HCT116 (cell line): ENCODE measurements at regions not wholly inside any gene's neighbourhood (a gene's known extent, or its start where the extent isn't known, plus 50 kb on each side); places are given as distances from the start of the nearest gene placed in this dataset.

Experiments used
- ATAC-seq: fragments of 200-7000 bp; cut with Tn5 transposase; 2 replicates; pipeline ENCODE4 v1.9.1; 2020; ENCODE audit warnings: mild to moderate bottlenecking, moderate library complexity
- BruUV-seq: library from RNA; stranded (reverse); fragments of 400-500 nt; replicated peaks from 2 replicates; lab custom pipeline; 2021; lab: Mats Ljungman, UMichigan
- CTCF ChIA-PET: fragments of 300-600 bp; sonication (Branson Sonifier 250); formaldehyde crosslinking; loops from one replicate; lab custom pipeline; 2021; ENCODE audit warnings: antibody characterized with exemption; lab: Charles Lee
- POLR2A ChIA-PET: fragments of 300-600, 350-600 bp; sonication (Branson Sonifier 250); formaldehyde crosslinking; loops from one replicate; lab custom pipeline; 2021; ENCODE audit warnings: antibody characterized with exemption; lab: Charles Lee
- RAD21 ChIA-PET, 2 experiments: fragments of 300-600 bp; sonication (Branson Sonifier 250); formaldehyde crosslinking; loops; one replicate each; lab custom pipeline; 2023; ENCODE audit warnings: low total read pairs in 2 of 2; ENCODE audit not compliant: uncharacterized antibody in 2 of 2, unreplicated experiment in 2 of 2, low non-redundant PET in 1 of 2; lab: Charles Lee
- DNase-seq: peaks from one replicate; pipeline ENCODE4 v3.0.0-alpha.2; 2010; ENCODE audit warnings: low read depth, low spot score
- H2AFZ ChIP-seq: fragments of 200-600 bp; shearing (Covaris generic), sonication (generic); 2 replicates; pipeline ENCODE4 v1.6.1; 2017; ENCODE audit warnings: low read depth, mixed run types, mixed read lengths, antibody characterized with exemption, low read length; ENCODE audit not compliant: poor library complexity, severe bottlenecking
- H3K27ac ChIP-seq: 2 replicates; pipeline ENCODE4 v1.5.1; 2012; ENCODE audit warnings: low read depth, low read length
- H3K27me3 ChIP-seq: fragments of 200-600 bp; sonication (generic); 2 replicates; pipeline ENCODE4 v1.6.1; 2016; ENCODE audit warnings: mixed run types, low read length, mixed read lengths; ENCODE audit not compliant: insufficient read depth
- H3K36me3 ChIP-seq, 2 experiments: fragments of 200-500 bp in 1 of 2; fragments of 200-600 bp in 1 of 2; sonication (Bioruptor generic) in 1 of 2; sonication (generic) in 1 of 2; 2 replicates each; pipeline versions ENCODE4 v1.5.1 to v1.6.1; 2014 to 2016; ENCODE audit warnings: low read length in 2 of 2, inconsistent platforms in 1 of 2, mixed read lengths in 1 of 2, mixed run types in 1 of 2; ENCODE audit not compliant: insufficient read depth in 2 of 2, control insufficient read depth in 1 of 2
- H3K4me1 ChIP-seq, 2 experiments: fragments of 200-600 bp in 1 of 2; sonication (generic) in 1 of 2; 2 replicates each; pipeline versions ENCODE4 v1.5.1 to v1.6.1; 2012 to 2017; ENCODE audit warnings: low read length in 2 of 2, inconsistent platforms in 1 of 2, mild to moderate bottlenecking in 1 of 2, mixed read lengths in 1 of 2, mixed run types in 1 of 2, moderate library complexity in 1 of 2; ENCODE audit not compliant: insufficient read depth in 2 of 2, control insufficient read depth in 1 of 2
- H3K4me2 ChIP-seq: fragments of 200-600 bp; sonication (generic); 2 replicates; pipeline ENCODE4 v1.6.1; 2017; ENCODE audit warnings: mixed run types, low read length, mixed read lengths
- H3K4me3 ChIP-seq, 2 experiments: fragments of 200-600 bp in 1 of 2; sonication (generic) in 1 of 2; replicated peaks in 1 of 2; 2 replicates each; pipeline ENCODE4 v1.5.1; 2011 to 2016; ENCODE audit warnings: low read length in 2 of 2, control low read depth in 1 of 2, low read depth in 1 of 2, mild to moderate bottlenecking in 1 of 2, mixed read lengths in 1 of 2, mixed run types in 1 of 2
- H3K79me2 ChIP-seq: fragments of 200-600 bp; sonication (generic); 2 replicates; pipeline ENCODE4 v1.6.1; 2017; ENCODE audit warnings: mild to moderate bottlenecking, mixed run types, low read length, moderate library complexity, mixed read lengths; ENCODE audit not compliant: insufficient read depth
- H3K9ac ChIP-seq: fragments of 200-600 bp; sonication (generic); 2 replicates; pipeline ENCODE4 v1.6.1; 2016; ENCODE audit warnings: low read length, mixed read lengths
- H3K9me2 ChIP-seq: fragments of 200-600 bp; sonication (generic), shearing (Covaris generic); 2 replicates; pipeline ENCODE4 v1.6.1; 2017; ENCODE audit warnings: mixed run types, mild to moderate bottlenecking, moderate library complexity; ENCODE audit not compliant: insufficient read depth
- H3K9me3 ChIP-seq, 2 experiments: fragments of 200-500 bp in 1 of 2; fragments of 200-600 bp in 1 of 2; sonication (Bioruptor generic) in 1 of 2; sonication (generic) in 1 of 2; 2 replicates each; pipeline ENCODE4 v1.6.1; 2014 to 2017; ENCODE audit warnings: low read length in 2 of 2, mixed read lengths in 2 of 2, inconsistent platforms in 1 of 2, low read depth in 1 of 2, mild to moderate bottlenecking in 1 of 2, mixed run types in 1 of 2, moderate library complexity in 1 of 2; ENCODE audit not compliant: control insufficient read depth in 1 of 2, insufficient read depth in 1 of 2
- H4K20me1 ChIP-seq: fragments of 200-600 bp; sonication (generic), shearing (Covaris generic); 2 replicates; pipeline ENCODE4 v1.6.1; 2017; ENCODE audit warnings: mixed run types, mild to moderate bottlenecking, moderate library complexity; ENCODE audit not compliant: insufficient read depth
- CBX3 ChIP-seq: IDR thresholded peaks from 2 replicates; pipeline ENCODE4 v1.6.1; 2012; ENCODE audit warnings: low read depth
- CEBPB ChIP-seq: IDR thresholded peaks from 2 replicates; pipeline ENCODE4 v1.6.1; 2012; ENCODE audit warnings: low read depth
- EGR1 ChIP-seq: IDR thresholded peaks from 2 replicates; pipeline ENCODE4 v1.6.1; 2012; ENCODE audit warnings: low read depth
- ELF1 ChIP-seq: IDR thresholded peaks from 2 replicates; pipeline ENCODE4 v1.6.1; 2012; ENCODE audit warnings: low read depth, borderline replicate concordance
- EZH2 ChIP-seq: fragments of 200-600 bp; sonication (generic); IDR thresholded peaks from 2 replicates; pipeline ENCODE4 v1.6.1; 2017; ENCODE audit warnings: antibody characterized with exemption, mixed run types
- EZH2phosphoT487 ChIP-seq: fragments of 200-600 bp; IDR thresholded peaks from 2 replicates; pipeline ENCODE4 v1.6.1; 2018; ENCODE audit warnings: antibody characterized with exemption, borderline replicate concordance
- FOSL1 ChIP-seq: IDR thresholded peaks from 2 replicates; pipeline ENCODE4 v1.6.1; 2012; ENCODE audit warnings: low read depth
- JUND ChIP-seq: IDR thresholded peaks from 2 replicates; pipeline ENCODE4 v1.6.1; 2012
- POLR2AphosphoS5 ChIP-seq: IDR thresholded peaks from 2 replicates; pipeline ENCODE4 v1.6.1; 2011; ENCODE audit warnings: mild to moderate bottlenecking, low read depth, low read length, moderate library complexity
- RAD21 ChIP-seq: IDR thresholded peaks from 2 replicates; pipeline ENCODE4 v1.6.1; 2012; ENCODE audit warnings: low read depth, mild to moderate bottlenecking
- SIN3A ChIP-seq: IDR thresholded peaks from 2 replicates; pipeline ENCODE4 v1.6.1; 2012; ENCODE audit warnings: low read depth
- SRF ChIP-seq: IDR thresholded peaks from 2 replicates; pipeline ENCODE4 v1.6.1; 2012; ENCODE audit warnings: low read depth
- TCF7L2 ChIP-seq: IDR thresholded peaks from 2 replicates; pipeline ENCODE4 v1.7.0; 2011; ENCODE audit warnings: borderline replicate concordance, inconsistent platforms; ENCODE audit not compliant: insufficient read depth, insufficient read length; ENCODE audit errors: extremely low read depth
- ZNF274 ChIP-seq: fragments of 200-500 bp; sonication (Bioruptor generic); IDR thresholded peaks from 2 replicates; pipeline ENCODE4 v1.6.1; 2014; ENCODE audit warnings: mild to moderate bottlenecking, low read depth, low read length, inconsistent platforms
- intact Hi-C: fragments of 100-400 bp; cut with micrococcal nuclease; formaldehyde crosslinking; loops from 2 replicates; pipeline ENCODE4 v1.10.0; 2022
- TF ChIP-seq, protein P1 (sequence below): IDR thresholded peaks from 2 replicates; pipeline ENCODE4 v1.6.1; 2012; ENCODE audit warnings: low read depth
- TF ChIP-seq, protein P2 (sequence below): IDR thresholded peaks from 2 replicates; pipeline ENCODE4 v1.6.1; 2011; ENCODE audit warnings: mild to moderate bottlenecking, low read length, moderate library complexity; ENCODE audit not compliant: insufficient replicate concordance; ENCODE audit errors: extremely low read depth
- TF ChIP-seq, protein P3 (sequence below), 3 experiments: fragments of 200-600 bp in 1 of 3; sonication (generic) in 1 of 3; IDR thresholded peaks in 2 of 3; conservative IDR thresholded peaks in 1 of 3; 2 replicates each; pipeline ENCODE4 v1.5.1; 2012 to 2017; ENCODE audit warnings: low read depth in 2 of 3, low read length in 2 of 3, antibody characterized with exemption in 1 of 3, borderline replicate concordance in 1 of 3, control low read depth in 1 of 3, mild to moderate bottlenecking in 1 of 3, mixed read lengths in 1 of 3, mixed run types in 1 of 3, moderate library complexity in 1 of 3; ENCODE audit not compliant: insufficient read depth in 1 of 3

DNA sequence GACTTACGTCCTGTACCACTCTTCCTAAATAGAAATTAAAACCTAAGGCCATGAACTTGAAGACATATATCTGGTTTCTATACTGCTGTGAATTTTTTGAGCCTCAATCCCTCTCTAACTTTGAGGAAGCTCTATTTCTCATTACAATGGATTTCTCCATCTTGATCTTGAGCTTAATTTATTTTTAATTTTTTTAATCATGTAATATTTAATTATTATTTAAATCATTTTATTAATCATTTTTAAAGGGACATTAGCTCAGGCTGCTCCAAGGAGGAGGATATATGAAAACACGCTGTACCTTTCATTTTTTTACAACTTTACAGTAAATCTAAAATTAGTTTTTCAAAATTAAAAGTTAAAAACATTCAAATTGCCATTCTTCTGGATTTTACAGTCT, 540.5 kb downstream of the SATB2 start:
- Histone ChIP-seq H3K4me2 (no peak overlapping the region), H3K27ac (no peak overlapping the region), H4K20me1 (no peaks in the 10 kb centered on the region), H3K36me3 (no peaks in the 10 kb centered on the region)
- ChIA-PET POLR2A (no interaction called here), RAD21 (no interaction called here)
- no peak for DNase-seq
- no TSS peak for BruUV-seq
- TF ChIP-seq, protein P1, sequence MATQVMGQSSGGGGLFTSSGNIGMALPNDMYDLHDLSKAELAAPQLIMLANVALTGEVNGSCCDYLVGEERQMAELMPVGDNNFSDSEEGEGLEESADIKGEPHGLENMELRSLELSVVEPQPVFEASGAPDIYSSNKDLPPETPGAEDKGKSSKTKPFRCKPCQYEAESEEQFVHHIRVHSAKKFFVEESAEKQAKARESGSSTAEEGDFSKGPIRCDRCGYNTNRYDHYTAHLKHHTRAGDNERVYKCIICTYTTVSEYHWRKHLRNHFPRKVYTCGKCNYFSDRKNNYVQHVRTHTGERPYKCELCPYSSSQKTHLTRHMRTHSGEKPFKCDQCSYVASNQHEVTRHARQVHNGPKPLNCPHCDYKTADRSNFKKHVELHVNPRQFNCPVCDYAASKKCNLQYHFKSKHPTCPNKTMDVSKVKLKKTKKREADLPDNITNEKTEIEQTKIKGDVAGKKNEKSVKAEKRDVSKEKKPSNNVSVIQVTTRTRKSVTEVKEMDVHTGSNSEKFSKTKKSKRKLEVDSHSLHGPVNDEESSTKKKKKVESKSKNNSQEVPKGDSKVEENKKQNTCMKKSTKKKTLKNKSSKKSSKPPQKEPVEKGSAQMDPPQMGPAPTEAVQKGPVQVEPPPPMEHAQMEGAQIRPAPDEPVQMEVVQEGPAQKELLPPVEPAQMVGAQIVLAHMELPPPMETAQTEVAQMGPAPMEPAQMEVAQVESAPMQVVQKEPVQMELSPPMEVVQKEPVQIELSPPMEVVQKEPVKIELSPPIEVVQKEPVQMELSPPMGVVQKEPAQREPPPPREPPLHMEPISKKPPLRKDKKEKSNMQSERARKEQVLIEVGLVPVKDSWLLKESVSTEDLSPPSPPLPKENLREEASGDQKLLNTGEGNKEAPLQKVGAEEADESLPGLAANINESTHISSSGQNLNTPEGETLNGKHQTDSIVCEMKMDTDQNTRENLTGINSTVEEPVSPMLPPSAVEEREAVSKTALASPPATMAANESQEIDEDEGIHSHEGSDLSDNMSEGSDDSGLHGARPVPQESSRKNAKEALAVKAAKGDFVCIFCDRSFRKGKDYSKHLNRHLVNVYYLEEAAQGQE = no peak
- TF ChIP-seq EGR1 (no peak), FOSL1 (no peak), SRF (no peak), ZNF274 (no peak), EZH2 (no peak), RAD21 (no peak), SIN3A (no peak), EZH2phosphoT487 (no peak), ELF1 (no peak), POLR2AphosphoS5 (no peak), JUND (no peak), CEBPB (no peak), TCF7L2 (no peak), CBX3 (no peak)
- TF ChIP-seq, protein P2, sequence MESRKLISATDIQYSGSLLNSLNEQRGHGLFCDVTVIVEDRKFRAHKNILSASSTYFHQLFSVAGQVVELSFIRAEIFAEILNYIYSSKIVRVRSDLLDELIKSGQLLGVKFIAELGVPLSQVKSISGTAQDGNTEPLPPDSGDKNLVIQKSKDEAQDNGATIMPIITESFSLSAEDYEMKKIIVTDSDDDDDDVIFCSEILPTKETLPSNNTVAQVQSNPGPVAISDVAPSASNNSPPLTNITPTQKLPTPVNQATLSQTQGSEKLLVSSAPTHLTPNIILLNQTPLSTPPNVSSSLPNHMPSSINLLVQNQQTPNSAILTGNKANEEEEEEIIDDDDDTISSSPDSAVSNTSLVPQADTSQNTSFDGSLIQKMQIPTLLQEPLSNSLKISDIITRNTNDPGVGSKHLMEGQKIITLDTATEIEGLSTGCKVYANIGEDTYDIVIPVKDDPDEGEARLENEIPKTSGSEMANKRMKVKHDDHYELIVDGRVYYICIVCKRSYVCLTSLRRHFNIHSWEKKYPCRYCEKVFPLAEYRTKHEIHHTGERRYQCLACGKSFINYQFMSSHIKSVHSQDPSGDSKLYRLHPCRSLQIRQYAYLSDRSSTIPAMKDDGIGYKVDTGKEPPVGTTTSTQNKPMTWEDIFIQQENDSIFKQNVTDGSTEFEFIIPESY = no peak
- TF ChIP-seq, protein P3, sequence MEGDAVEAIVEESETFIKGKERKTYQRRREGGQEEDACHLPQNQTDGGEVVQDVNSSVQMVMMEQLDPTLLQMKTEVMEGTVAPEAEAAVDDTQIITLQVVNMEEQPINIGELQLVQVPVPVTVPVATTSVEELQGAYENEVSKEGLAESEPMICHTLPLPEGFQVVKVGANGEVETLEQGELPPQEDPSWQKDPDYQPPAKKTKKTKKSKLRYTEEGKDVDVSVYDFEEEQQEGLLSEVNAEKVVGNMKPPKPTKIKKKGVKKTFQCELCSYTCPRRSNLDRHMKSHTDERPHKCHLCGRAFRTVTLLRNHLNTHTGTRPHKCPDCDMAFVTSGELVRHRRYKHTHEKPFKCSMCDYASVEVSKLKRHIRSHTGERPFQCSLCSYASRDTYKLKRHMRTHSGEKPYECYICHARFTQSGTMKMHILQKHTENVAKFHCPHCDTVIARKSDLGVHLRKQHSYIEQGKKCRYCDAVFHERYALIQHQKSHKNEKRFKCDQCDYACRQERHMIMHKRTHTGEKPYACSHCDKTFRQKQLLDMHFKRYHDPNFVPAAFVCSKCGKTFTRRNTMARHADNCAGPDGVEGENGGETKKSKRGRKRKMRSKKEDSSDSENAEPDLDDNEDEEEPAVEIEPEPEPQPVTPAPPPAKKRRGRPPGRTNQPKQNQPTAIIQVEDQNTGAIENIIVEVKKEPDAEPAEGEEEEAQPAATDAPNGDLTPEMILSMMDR (IDR thresholded peaks at IDR 0.05 in 2 of 3, conservative IDR thresholded peaks at IDR 0.05 in 1 of 3; ENCODE audit: borderline replicate concordance in 1 of 3, insufficient read depth in 1 of 3, low read depth in 2 of 3, low read length in 2 of 3) = no peak
- TF ChIP-seq, all 23 proteins: peak for 0
- Histone ChIP-seq H3K9me3 (no peaks in the 10 kb centered on the region), H3K27me3 (no peaks in the 10 kb centered on the region), H3K79me2 (no peaks in the 10 kb centered on the region), H2AFZ (no peak overlapping the region), H3K9me2 (no peaks in the 10 kb centered on the region; the same call in 1 of the 2 replicates), H3K4me1 (no peaks in the 10 kb centered on the region), H3K4me3 (no peak overlapping the region), H3K9ac (no peak overlapping the region)
- CTCF ChIA-PET = no interaction called here
- intact Hi-C loops = no loop called here
- ATAC-seq = no peak
